ENCODE measurements at regions not wholly inside any gene's neighbourhood (a gene's known extent, or its start where the extent isn't known, plus 50 kb on each side); places are given as distances from the start of the nearest gene placed in this dataset.

- Histone ChIP-seq H3K4me1 (no peaks in the 10 kb centered on the region), H3K9me3 (no peaks in the 10 kb centered on the region), H3K4me3 (no peak overlapping the region), H3K4me2 (no peak overlapping the region), H3K27ac (no peak overlapping the region)
- CTCF ChIA-PET = interaction anchor here (1.2 to 23.9 kb wide), 7 partner anchors 8 to 295 kb away, joined by 3 to 487 read pairs (median 81); no protein-coding TSS in a partner anchor
- no peak for DNase-seq (ENCODE audit: low read depth in 1 of 2, low spot score in 1 of 2)
- ATAC-seq = no peak
- FAIRE-seq = no peak
- POLR2A ChIA-PET = no interaction called here
- no peak for TF ChIP-seq GATA3 (IDR thresholded peaks at IDR 0.05; ENCODE audit: borderline replicate concordance)
- TF ChIP-seq SMC3 (IDR thresholded peaks at IDR 0.05) = no peak
- no peak for TF ChIP-seq HOXA7 (CRISPR knock-in tag; IDR thresholded peaks at IDR 0.05)
- no peak for TF ChIP-seq ZFP36 (IDR thresholded peaks at IDR 0.05; ENCODE audit: borderline replicate concordance, partially characterized antibody)
- TF ChIP-seq CBX8 (IDR thresholded peaks at IDR 0.05) = no peak
- TF ChIP-seq MAFK (IDR thresholded peaks at IDR 0.05; ENCODE audit: partially characterized antibody) = no peak
- no peak for TF ChIP-seq E2F6 (IDR thresholded peaks at IDR 0.05; ENCODE audit: borderline replicate concordance, low read depth)
- TF ChIP-seq, protein P1, sequence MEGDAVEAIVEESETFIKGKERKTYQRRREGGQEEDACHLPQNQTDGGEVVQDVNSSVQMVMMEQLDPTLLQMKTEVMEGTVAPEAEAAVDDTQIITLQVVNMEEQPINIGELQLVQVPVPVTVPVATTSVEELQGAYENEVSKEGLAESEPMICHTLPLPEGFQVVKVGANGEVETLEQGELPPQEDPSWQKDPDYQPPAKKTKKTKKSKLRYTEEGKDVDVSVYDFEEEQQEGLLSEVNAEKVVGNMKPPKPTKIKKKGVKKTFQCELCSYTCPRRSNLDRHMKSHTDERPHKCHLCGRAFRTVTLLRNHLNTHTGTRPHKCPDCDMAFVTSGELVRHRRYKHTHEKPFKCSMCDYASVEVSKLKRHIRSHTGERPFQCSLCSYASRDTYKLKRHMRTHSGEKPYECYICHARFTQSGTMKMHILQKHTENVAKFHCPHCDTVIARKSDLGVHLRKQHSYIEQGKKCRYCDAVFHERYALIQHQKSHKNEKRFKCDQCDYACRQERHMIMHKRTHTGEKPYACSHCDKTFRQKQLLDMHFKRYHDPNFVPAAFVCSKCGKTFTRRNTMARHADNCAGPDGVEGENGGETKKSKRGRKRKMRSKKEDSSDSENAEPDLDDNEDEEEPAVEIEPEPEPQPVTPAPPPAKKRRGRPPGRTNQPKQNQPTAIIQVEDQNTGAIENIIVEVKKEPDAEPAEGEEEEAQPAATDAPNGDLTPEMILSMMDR (IDR thresholded peaks at IDR 0.05) = no peak
- no peak for TF ChIP-seq EHMT2 (IDR thresholded peaks at IDR 0.05; ENCODE audit: low read depth)
- TF ChIP-seq RNF2 (IDR thresholded peaks at IDR 0.05; ENCODE audit: borderline replicate concordance, low read depth) = no peak
- TF ChIP-seq NPAS2 (CRISPR knock-in tag; IDR thresholded peaks at IDR 0.05; ENCODE audit: borderline replicate concordance) = no peak
- no peak for TF ChIP-seq ZC3H11A (IDR thresholded peaks at IDR 0.05)
- TF ChIP-seq CHD4 (IDR thresholded peaks at IDR 0.05; ENCODE audit: borderline replicate concordance) = no peak
- TF ChIP-seq, protein P2, sequence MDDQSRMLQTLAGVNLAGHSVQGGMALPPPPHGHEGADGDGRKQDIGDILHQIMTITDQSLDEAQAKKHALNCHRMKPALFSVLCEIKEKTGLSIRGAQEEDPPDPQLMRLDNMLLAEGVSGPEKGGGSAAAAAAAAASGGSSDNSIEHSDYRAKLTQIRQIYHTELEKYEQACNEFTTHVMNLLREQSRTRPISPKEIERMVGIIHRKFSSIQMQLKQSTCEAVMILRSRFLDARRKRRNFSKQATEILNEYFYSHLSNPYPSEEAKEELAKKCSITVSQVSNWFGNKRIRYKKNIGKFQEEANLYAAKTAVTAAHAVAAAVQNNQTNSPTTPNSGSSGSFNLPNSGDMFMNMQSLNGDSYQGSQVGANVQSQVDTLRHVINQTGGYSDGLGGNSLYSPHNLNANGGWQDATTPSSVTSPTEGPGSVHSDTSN (IDR thresholded peaks at IDR 0.05) = no peak
- no peak for TF ChIP-seq HDAC2 (IDR thresholded peaks at IDR 0.05)
- 41% methylated on average over 3 of the region's 3 CpGs for WGBS (ENCODE audit: missing lambda C conversion rate)
Measured at GRCh38 chr7:106169821-106170610, 57.9 kb upstream of the SYPL1 start.

DNA sequence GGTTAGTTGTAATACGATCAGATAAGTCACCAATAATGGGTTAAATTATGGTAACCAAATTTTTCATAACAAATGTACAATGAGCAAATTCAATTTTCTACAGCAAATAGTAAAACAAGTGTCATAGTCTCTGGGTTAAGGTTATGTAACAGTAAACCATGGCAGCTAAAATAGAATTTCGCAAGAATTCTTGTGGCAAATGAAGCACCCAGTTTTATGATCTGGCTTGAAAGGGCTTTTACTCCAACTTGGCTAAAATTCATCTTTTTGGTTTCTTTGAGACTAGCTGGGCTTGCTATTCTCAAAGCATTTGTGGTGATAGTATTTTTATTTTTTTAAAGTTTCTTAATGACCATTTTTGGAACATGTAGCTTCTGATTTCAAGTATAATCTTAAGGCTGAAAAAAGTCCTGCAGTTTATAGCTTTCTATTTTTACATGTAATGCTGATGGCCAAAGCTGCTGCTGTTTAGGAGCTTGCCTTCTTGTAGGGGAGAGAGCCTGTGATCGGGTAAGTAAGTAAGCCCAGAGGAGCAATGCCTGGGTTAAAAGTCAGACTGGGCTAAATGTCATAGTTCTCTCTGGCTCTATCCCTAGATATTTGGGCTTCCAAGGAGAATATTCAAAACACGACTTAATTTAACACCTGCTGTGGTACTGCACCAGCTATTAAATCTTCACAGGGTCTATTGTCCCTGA lies 55.5 kb upstream of the SYPL1 start:
- 61% methylated on average over 4 of the region's 4 CpGs for WGBS (ENCODE audit: missing lambda C conversion rate)
- ChIA-PET CTCF (interaction anchor here (0.6 to 23.9 kb wide), 23 partner anchors 10 to 1284 kb away, joined by 3 to 487 read pairs (median 3); partner anchors contain the start of gene ATXN7L1), POLR2A (no interaction called here)
- ATAC-seq (no peak), DNase-seq (ENCODE audit: low read depth in 1 of 2, low spot score in 1 of 2) (no peak), FAIRE-seq (no peak)
- Histone ChIP-seq H3K4me2 (no peak overlapping the region), H3K27ac (no peak overlapping the region), H3K4me1 (no peaks in the 10 kb centered on the region), H3K4me3 (no peak overlapping the region), H3K9me3 (peaks cover 12% of the 10 kb centered on the region)
- no peak for TF ChIP-seq JUNB (IDR thresholded peaks at IDR 0.05)
- TF ChIP-seq SMC3 (IDR thresholded peaks at IDR 0.05) = no peak
- no peak for TF ChIP-seq RNF2 (IDR thresholded peaks at IDR 0.05; ENCODE audit: borderline replicate concordance, low read depth)
- no peak for TF ChIP-seq REST (IDR thresholded peaks at IDR 0.05)
- TF ChIP-seq FOSB (CRISPR knock-in tag; IDR thresholded peaks at IDR 0.05) = no peak
- TF ChIP-seq NPAS2 (CRISPR knock-in tag; IDR thresholded peaks at IDR 0.05; ENCODE audit: borderline replicate concordance) = no peak
- TF ChIP-seq KDM5A (IDR thresholded peaks at IDR 0.05) = no peak
- no peak for TF ChIP-seq TFCP2L1 (CRISPR knock-in tag; IDR thresholded peaks at IDR 0.05)
- no peak for TF ChIP-seq ZNF302 (CRISPR knock-in tag; IDR thresholded peaks at IDR 0.05)
- TF ChIP-seq HEYL (CRISPR knock-in tag; IDR thresholded peaks at IDR 0.05) = no peak
- TF ChIP-seq RAD21 (conservative IDR thresholded peaks at IDR 0.05 in 1 of 2, IDR thresholded peaks at IDR 0.05 in 1 of 2) = no peak
- TF ChIP-seq HES2 (IDR thresholded peaks at IDR 0.05) = no peak

Data from A549 (cell line).